ENCODE measurements at regions not wholly inside any gene's neighbourhood (a gene's known extent, or its start where the extent isn't known, plus 50 kb on each side); places are given as distances from the start of the nearest gene placed in this dataset.
"Not testable (repeated sequence)": the region's sequence is repeated elsewhere in the genome, so short reads cannot be mapped to it uniquely, and the experiment has no call there.

GRCh38 chr13:84834201-84834600, 951.9 kb upstream of the SLITRK1 start:
- no peak for TF ChIP-seq POLR2A (IDR thresholded peaks at IDR 0.05; ENCODE audit: low read depth, low read length)
- no peak for DNase-seq (ENCODE audit: insufficient read length, low spot score)
- FAIRE-seq, result no peak

- DNase-seq (ENCODE audit: insufficient read length, low spot score) (no peak), FAIRE-seq (no peak)
- no peak for TF ChIP-seq POLR2A (IDR thresholded peaks at IDR 0.05; ENCODE audit: low read depth, low read length)
These were observed 949.7 kb upstream of the SLITRK1 start for GRCh38 chr13:84831666-84832657.

DNA sequence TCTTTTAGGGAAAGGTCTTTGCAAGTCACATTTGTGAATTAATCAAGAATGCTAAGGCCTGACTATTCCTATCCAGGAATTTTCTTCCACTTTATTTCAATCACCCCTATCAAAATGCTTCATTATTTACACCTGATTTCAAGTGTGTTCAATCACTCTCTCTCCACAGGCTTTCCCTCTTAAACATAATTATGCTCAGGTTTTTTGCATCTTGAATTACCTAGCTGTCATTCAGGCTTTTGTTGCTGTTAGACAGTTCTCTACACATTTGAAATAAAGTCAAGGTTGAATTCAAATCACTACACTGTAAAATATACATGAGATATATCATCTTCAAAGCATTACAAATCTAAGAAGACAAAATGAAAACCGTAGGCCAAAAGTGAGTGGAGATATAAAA, 941.3 kb upstream of the SLITRK1 start:
- FAIRE-seq (no peak), DNase-seq (ENCODE audit: insufficient read length, low spot score) (no peak)
- TF ChIP-seq POLR2A (IDR thresholded peaks at IDR 0.05; ENCODE audit: low read depth, low read length), result no peak

DNA sequence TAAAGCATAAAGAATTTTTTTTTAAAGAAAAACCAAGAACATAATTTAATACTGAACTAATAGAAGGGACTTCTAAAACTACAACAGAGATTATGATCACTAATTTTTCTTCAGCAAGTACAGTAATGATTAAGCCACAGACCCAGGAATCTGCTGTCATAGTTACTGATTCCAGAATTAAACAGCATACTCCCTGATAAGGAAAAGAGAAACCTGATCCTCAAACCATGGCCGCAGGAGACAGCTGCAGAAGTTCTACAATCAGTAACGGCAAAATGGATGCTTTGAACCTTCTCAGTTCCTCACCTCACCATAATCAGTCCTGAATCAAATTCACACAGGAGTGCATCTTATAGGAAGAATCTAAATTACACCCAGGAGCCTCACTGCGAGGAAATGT, 939.0 kb upstream of the SLITRK1 start:
- DNase-seq (ENCODE audit: insufficient read length, low spot score), result no peak
- no peak for FAIRE-seq
- TF ChIP-seq POLR2A (IDR thresholded peaks at IDR 0.05; ENCODE audit: low read depth, low read length), result no peak

DNA sequence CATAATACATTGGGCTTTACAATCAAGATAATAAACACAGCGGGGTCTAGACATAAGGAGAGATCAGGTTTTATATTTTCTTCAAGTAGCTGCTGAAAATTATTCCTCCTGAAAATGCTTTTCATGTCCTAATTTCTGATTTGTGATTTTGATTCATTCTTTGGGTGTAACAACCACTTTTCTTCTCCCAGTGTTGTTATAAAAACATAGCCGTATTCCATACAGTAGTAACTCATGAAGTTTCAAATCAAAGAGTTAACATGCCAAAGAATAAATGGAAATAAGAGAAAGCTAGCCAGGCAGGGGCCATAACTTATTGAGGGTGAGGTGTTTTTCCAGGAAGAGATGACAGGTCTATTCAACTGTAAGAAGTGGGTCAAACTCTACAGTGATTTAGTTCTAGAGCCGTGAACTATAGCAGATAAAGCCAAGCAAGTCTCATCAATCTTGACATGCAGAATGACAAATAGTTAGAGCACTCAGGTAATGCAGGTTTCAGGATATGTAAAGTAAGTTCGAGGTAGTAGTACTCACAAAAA, 934.4 kb upstream of the SLITRK1 start:
- TF ChIP-seq POLR2A (IDR thresholded peaks at IDR 0.05; ENCODE audit: low read depth, low read length), result no peak
- DNase-seq (ENCODE audit: insufficient read length, low spot score) (no peak), FAIRE-seq (no peak)

DNA sequence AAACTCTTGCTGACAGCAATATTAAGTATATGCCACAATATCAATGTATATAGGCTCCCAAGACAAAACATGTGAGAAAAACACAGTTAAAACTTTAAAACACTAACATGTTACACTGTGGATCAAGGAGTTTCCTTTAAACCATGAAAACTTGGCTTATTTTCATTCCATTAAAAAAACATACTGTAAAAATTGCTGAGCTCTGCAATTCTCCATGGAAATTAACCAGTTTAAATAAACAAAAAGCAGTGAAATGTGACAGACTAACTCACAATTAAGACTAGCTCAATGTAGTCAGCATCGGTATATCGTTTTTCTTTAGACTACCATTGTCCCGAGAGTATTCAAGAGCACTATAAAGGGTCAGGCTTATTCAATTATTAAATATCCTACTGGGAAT, 930.5 kb upstream of the SLITRK1 start:
- no peak for TF ChIP-seq POLR2A (IDR thresholded peaks at IDR 0.05; ENCODE audit: low read depth, low read length)
- DNase-seq (ENCODE audit: insufficient read length, low spot score), result no peak
- FAIRE-seq, result peak; percentile 15

- no peak for TF ChIP-seq POLR2A (IDR thresholded peaks at IDR 0.05; ENCODE audit: low read depth, low read length)
- FAIRE-seq, result no peak
These were observed 929.8 kb upstream of the SLITRK1 start for GRCh38 chr13:84812078-84812477.

DNA sequence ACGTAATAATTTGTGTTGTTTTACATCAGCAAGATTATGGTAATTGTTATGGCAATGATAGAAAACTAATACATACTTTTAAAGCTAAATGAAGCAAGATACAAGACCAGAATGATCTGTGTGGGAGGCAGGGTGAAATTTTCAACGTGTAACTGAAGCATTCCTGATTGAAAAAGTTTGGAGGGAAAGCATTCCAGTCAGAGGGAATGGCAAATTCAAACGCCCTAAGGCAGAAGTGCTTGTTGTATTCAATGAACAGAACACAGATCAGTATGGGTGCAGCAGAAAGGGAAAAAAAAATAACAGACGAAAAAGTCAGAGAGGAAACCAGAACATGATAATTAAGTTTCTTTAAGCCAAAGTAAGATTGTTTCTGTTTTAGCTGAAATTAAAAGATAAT, 928.5 kb upstream of the SLITRK1 start:
- no peak for TF ChIP-seq POLR2A (IDR thresholded peaks at IDR 0.05; ENCODE audit: low read depth, low read length)
- DNase-seq (ENCODE audit: insufficient read length, low spot score) (no peak), FAIRE-seq (no peak)

More at GRCh38 chr13:84812078-84812477, 929.8 kb upstream of the SLITRK1 start:
- no peak for DNase-seq (ENCODE audit: insufficient read length, low spot score)

GRCh38 chr13:84802073-84802472, 919.8 kb upstream of the SLITRK1 start:
- DNase-seq (ENCODE audit: insufficient read length, low spot score) (no peak), FAIRE-seq (no peak)
- TF ChIP-seq POLR2A (IDR thresholded peaks at IDR 0.05; ENCODE audit: low read depth, low read length), result no peak

DNA sequence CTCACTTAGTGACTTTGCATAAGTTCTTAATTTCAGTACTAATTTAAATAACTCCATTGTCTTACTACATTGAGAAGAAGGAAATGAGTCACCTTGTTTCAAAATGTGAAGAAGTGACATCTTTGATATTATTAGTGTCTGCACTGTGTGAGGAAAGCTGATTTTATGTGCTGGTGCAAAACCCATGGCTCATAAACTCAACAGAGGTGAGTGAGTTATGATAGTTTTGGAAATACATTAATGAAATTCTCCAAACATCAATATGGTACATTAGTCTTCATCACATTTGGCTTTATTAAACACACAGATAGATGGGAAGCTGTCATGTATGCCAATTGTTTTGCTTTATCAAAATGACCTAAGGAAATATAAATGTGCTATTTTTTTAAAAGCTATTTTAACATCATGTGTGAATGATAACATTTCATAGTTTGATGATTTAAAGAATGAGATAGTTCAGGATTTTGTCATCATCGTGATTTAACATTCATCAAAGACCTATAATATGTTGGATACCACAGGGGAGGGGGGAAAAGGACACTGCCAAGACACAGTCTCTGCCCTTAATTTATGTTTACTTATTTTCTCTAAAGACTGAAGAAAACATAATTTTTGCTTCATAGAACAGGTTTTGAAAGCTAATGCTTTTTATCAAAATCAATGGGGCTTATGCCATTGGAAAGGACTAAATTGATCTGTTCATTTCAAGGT, 902.3 kb upstream of the SLITRK1 start:
- DNase-seq (ENCODE audit: insufficient read length, low spot score) (no peak), FAIRE-seq (peak; percentile 33)
- TF ChIP-seq POLR2A (IDR thresholded peaks at IDR 0.05; ENCODE audit: low read depth, low read length), result no peak

DNA sequence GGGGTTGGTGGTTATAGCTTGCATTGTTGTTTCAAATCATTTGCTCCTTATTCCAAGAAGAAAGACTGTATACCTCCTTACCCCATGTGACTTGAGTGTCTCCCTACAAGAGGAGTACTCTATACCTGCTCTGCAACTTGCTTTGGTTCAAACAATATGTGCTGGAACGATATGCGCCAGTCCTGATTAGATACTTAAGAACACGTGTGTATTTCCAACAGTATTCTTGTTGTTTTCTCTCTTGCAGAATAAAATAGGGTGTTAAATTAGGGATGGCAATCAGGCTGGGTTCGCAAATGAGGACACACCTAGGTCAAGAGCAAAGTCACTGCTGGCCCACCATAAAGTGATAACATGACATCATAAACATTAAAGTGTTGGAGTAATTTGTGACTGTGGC, 895.0 kb upstream of the SLITRK1 start:
- TF ChIP-seq POLR2A (IDR thresholded peaks at IDR 0.05; ENCODE audit: low read depth, low read length), result no peak
- DNase-seq (ENCODE audit: insufficient read length, low spot score) (no peak), FAIRE-seq (no peak)

GRCh38 chr13:84776593-84776992, 894.3 kb upstream of the SLITRK1 start:
- no peak for TF ChIP-seq POLR2A (IDR thresholded peaks at IDR 0.05; ENCODE audit: low read depth, low read length)
- no peak for FAIRE-seq
- DNase-seq (ENCODE audit: insufficient read length, low spot score), result no peak

DNA sequence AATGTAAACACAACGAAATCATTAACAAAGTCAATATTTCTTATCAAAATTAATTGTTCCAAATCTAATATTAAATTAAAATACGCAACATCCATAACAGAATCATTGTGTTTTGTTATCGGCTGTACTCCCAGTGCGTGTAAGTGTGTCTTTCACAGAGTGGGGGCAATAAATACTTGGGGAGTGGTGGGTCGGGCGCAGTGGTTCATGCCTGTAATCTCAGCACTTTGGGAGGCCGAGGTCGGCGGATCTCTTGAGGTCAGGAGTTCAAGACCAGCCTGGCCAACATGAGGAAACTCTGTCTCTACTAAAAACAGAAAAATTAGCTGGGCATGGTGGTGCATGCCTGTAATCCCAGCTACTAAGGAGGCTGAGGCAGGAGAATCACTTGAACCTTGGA, 893.6 kb upstream of the SLITRK1 start:
- not testable (repeated sequence) for FAIRE-seq; DNase-seq (ENCODE audit: insufficient read length, low spot score)

- no peak for FAIRE-seq
- no peak for DNase-seq (ENCODE audit: insufficient read length, low spot score)
These were observed 891.8 kb upstream of the SLITRK1 start for GRCh38 chr13:84774111-84774510.

More at GRCh38 chr13:84774111-84774510, 891.8 kb upstream of the SLITRK1 start:
- no peak for TF ChIP-seq POLR2A (IDR thresholded peaks at IDR 0.05; ENCODE audit: low read depth, low read length)
